Natural killer cell (primary cell): ENCODE measurements at regions not wholly inside any gene's neighbourhood (a gene's known extent, or its start where the extent isn't known, plus 50 kb on each side); places are given as distances from the start of the nearest gene placed in this dataset.

Experiments used
- ATAC-seq, 3 donors: fragments of 150-1000 bp in 2 of 3; fragments of 200-7000 bp in 1 of 3; cut with Tn5 transposase; 1 replicate in 1 of 3; 2 replicates in 2 of 3; pipeline ENCODE4 v1.10.0; 2021; ENCODE audit warnings: mild to moderate bottlenecking in 2 of 3, moderate library complexity in 2 of 3
- DNase-seq, 2 donors: peaks; one replicate each; pipeline versions ENCODE4 v3.0.0 to v3.0.0-alpha.2; 2013 to 2021; ENCODE audit warnings: mixed read lengths in 1 of 2
- H3K27ac ChIP-seq: one replicate; pipeline ENCODE4 v1.5.1; 2013; ENCODE audit warnings: mild to moderate bottlenecking, low read length
- H3K27me3 ChIP-seq: one replicate; pipeline ENCODE4 v1.6.1; 2013; ENCODE audit warnings: low read length; ENCODE audit not compliant: control insufficient read depth, insufficient read depth
- H3K36me3 ChIP-seq: one replicate; pipeline ENCODE4 v1.6.1; 2013; ENCODE audit warnings: low read length; ENCODE audit not compliant: control insufficient read depth, insufficient read depth
- H3K4me1 ChIP-seq: one replicate; pipeline ENCODE4 v1.6.1; 2013; ENCODE audit warnings: low read length; ENCODE audit not compliant: control insufficient read depth, insufficient read depth
- H3K4me3 ChIP-seq: one replicate; pipeline ENCODE4 v1.5.1; 2013; ENCODE audit warnings: low read length
- H3K9me3 ChIP-seq: one replicate; pipeline ENCODE4 v1.6.1; 2013; ENCODE audit warnings: low read length; ENCODE audit not compliant: control insufficient read depth, insufficient read depth
- H3K27ac Mint-ChIP-seq, 2 donors: one replicate each; pipeline ENCODE4 v1.8.0; 2022; ENCODE audit warnings: mild to moderate bottlenecking in 2 of 2, mixed read lengths in 2 of 2, moderate library complexity in 1 of 2
- H3K27me3 Mint-ChIP-seq, 2 donors: one replicate each; pipeline ENCODE4 v1.8.0; 2022; ENCODE audit warnings: low read depth in 2 of 2, mixed read lengths in 2 of 2
- H3K36me3 Mint-ChIP-seq: one replicate; pipeline ENCODE4 v1.8.0; 2022; ENCODE audit warnings: mixed read lengths
- H3K4me1 Mint-ChIP-seq, 2 donors: one replicate each; pipeline ENCODE4 v1.8.0; 2022; ENCODE audit warnings: mixed read lengths in 2 of 2
- H3K4me3 Mint-ChIP-seq: one replicate; pipeline ENCODE4 v1.8.0; 2022; ENCODE audit warnings: mild to moderate bottlenecking, moderate library complexity, mixed read lengths
- H3K9me3 Mint-ChIP-seq, 2 donors: one replicate each; pipeline ENCODE4 v1.8.0; 2022; ENCODE audit warnings: mixed read lengths in 2 of 2
- WGBS: methylation state at CpG from one replicate; pipeline ENCODE4 v1.1.7; 2013; ENCODE audit warnings: missing lambda C conversion rate; ENCODE audit not compliant: insufficient coverage; 5-methylcytosine and 5-hydroxymethylcytosine counted together
- intact Hi-C: fragments of 100-400 bp; cut with micrococcal nuclease; formaldehyde crosslinking; loops from one replicate; pipeline ENCODE4 v1.14.2; 2022
- TF ChIP-seq, protein P1 (sequence below): fragments of 200-600 bp; IDR thresholded peaks from one replicate; pipeline ENCODE4 v1.8.0; 2022; ENCODE audit warnings: antibody characterized with exemption

DNA sequence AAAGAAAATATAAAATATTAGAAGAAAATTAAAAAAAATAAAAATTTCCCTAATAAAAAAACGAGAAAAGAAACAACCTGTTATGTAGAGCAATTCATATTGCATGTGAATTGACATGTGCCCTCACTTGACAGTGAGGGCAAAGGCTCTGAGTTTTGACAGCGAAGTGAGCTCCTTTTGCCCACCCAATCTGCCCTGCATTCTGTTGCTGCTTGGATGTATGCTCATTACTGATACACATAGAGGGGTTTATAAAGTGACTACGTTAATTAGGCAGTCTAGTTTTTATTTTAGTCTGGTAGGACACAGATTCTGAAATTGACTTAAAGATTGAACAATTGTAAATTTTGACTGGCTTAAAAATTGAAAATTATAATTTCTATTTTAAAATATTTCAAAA, 949.4 kb downstream of the TLE4 start:
- TF ChIP-seq, protein P1, sequence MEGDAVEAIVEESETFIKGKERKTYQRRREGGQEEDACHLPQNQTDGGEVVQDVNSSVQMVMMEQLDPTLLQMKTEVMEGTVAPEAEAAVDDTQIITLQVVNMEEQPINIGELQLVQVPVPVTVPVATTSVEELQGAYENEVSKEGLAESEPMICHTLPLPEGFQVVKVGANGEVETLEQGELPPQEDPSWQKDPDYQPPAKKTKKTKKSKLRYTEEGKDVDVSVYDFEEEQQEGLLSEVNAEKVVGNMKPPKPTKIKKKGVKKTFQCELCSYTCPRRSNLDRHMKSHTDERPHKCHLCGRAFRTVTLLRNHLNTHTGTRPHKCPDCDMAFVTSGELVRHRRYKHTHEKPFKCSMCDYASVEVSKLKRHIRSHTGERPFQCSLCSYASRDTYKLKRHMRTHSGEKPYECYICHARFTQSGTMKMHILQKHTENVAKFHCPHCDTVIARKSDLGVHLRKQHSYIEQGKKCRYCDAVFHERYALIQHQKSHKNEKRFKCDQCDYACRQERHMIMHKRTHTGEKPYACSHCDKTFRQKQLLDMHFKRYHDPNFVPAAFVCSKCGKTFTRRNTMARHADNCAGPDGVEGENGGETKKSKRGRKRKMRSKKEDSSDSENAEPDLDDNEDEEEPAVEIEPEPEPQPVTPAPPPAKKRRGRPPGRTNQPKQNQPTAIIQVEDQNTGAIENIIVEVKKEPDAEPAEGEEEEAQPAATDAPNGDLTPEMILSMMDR: no peak
- intact Hi-C loops: no loop called here
- Histone ChIP-seq H3K27me3 (no peaks in the 10 kb centered on the region), H3K9me3 (peaks cover 6% of the 10 kb centered on the region), H3K4me3 (no peak overlapping the region), H3K36me3 (no peaks in the 10 kb centered on the region), H3K27ac (no peak overlapping the region), H3K4me1 (no peaks in the 10 kb centered on the region)
- no peak overlapping the region for H3K27ac Mint-ChIP-seq
- peaks cover 20% of the 10 kb centered on the region in 2 donors for H3K9me3 Mint-ChIP-seq
- DNase-seq (no peak), ATAC-seq (no peak)
- H3K4me1 Mint-ChIP-seq: no peaks in the 10 kb centered on the region
- no peaks in the 10 kb centered on the region for H3K27me3 Mint-ChIP-seq
- 61% methylated on average over 2 of the region's 3 CpGs for WGBS
- no peak overlapping the region for H3K4me3 Mint-ChIP-seq
- no peaks in the 10 kb centered on the region for H3K36me3 Mint-ChIP-seq

DNA sequence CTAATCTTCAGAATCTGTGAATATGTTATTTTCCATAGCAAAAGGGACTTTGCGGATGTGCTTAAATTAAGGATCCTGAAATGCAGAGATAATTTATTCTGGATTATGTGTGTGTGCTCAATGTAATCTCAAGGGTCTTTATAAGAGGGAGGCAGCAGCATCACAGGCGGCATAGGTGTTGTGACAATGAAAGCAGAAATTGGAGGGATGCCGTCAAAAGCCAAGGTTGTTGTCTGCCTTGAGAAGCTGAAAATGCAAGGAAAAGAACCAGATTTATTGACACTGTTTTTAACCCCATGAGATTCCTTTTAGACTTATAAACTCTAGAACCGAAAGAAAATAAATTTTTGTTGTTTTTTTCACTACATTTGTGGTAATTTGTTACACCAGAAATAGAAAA, 948.5 kb downstream of the TLE4 start:
- DNase-seq: no peak
- Histone ChIP-seq H3K4me1 (no peaks in the 10 kb centered on the region), H3K27ac (no peak overlapping the region), H3K36me3 (no peaks in the 10 kb centered on the region), H3K4me3 (no peak overlapping the region), H3K27me3 (no peaks in the 10 kb centered on the region), H3K9me3 (peaks cover 6% of the 10 kb centered on the region)
- ATAC-seq: no peak
- Mint-ChIP-seq H3K9me3 (peaks cover 17% of the 10 kb centered on the region in 2 donors), H3K27ac (no peak overlapping the region), H3K4me3 (no peak overlapping the region), H3K27me3 (no peaks in the 10 kb centered on the region), H3K36me3 (no peaks in the 10 kb centered on the region), H3K4me1 (no peaks in the 10 kb centered on the region)
- TF ChIP-seq, protein P1: no peak
- WGBS: 90% methylated on average over 3 of the region's 4 CpGs
- intact Hi-C loops: no loop called here

DNA sequence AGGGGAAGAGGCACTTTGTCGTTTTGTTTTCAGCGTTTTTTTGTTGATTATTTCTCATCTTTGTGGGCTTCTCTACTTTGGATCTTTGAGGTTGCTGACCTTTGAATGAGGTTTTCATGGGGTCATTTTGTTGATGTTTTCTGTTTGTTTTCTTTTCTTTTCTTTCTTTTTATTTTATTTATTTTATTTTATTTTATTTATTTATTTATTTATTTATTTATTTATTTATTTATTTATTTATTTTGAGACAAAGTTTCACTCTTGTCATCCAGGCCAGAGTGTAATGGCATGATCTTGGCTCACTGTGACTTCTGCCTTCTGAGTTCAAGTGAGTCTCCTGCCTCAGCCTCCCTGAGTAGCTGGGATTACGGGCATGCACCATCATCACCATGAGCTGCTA, 946.7 kb downstream of the TLE4 start:
- Mint-ChIP-seq H3K36me3 (no peaks in the 10 kb centered on the region), H3K27me3 (no peaks in the 10 kb centered on the region), H3K4me1 (no peaks in the 10 kb centered on the region), H3K27ac (no peak overlapping the region), H3K9me3 (peaks cover 17 to 26% of the 10 kb centered on the region in 2 donors), H3K4me3 (no peak overlapping the region)
- ATAC-seq: no peak
- TF ChIP-seq, protein P1: no peak
- intact Hi-C loops: no loop called here
- 96% methylated on average over 3 of the region's 3 CpGs for WGBS
- H3K27ac ChIP-seq: no peak overlapping the region
- H3K4me3 ChIP-seq: no peak overlapping the region
- no peaks in the 10 kb centered on the region for H3K4me1 ChIP-seq
- no peaks in the 10 kb centered on the region for H3K36me3 ChIP-seq
- no peaks in the 10 kb centered on the region for H3K27me3 ChIP-seq
- no peak for DNase-seq
- H3K9me3 ChIP-seq: peaks cover 6% of the 10 kb centered on the region

DNA sequence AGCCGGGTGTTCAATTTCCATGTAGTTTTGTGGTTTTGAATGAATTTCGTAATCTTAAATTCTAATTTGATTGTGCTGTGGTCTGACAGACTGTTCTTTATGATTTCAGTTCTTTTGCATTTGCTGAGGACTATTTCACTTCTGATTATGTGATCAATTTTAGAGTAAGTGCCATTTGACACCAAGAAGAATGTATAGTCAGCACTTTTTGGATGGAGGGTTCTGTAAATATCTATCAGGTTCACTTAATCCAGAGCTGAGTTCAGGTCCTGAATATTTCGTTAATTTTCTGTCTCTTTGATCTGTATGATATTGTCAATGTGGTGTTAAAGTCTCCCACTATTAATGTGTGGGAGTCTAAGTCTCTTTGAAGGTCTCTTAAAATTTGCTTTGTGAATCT, 944.9 kb downstream of the TLE4 start:
- H3K36me3 Mint-ChIP-seq: no peaks in the 10 kb centered on the region
- Histone ChIP-seq H3K9me3 (peaks cover 6% of the 10 kb centered on the region), H3K4me1 (no peaks in the 10 kb centered on the region), H3K36me3 (no peaks in the 10 kb centered on the region), H3K4me3 (no peak overlapping the region), H3K27me3 (no peaks in the 10 kb centered on the region), H3K27ac (no peak overlapping the region)
- no peaks in the 10 kb centered on the region for H3K27me3 Mint-ChIP-seq
- 84% methylated on average over 3 of the region's 3 CpGs for WGBS
- DNase-seq (no peak), ATAC-seq (no peak)
- H3K4me1 Mint-ChIP-seq: no peaks in the 10 kb centered on the region
- intact Hi-C loops: no loop called here
- H3K9me3 Mint-ChIP-seq: peaks cover 17 to 30% of the 10 kb centered on the region in 2 donors
- TF ChIP-seq, protein P1: no peak
- H3K27ac Mint-ChIP-seq: no peak overlapping the region
- H3K4me3 Mint-ChIP-seq: no peak overlapping the region
